ENCODE measurements at regions not wholly inside any gene's neighbourhood (a gene's known extent, or its start where the extent isn't known, plus 50 kb on each side); places are given as distances from the start of the nearest gene placed in this dataset.

GRCh38 chr12:103250487-103250886, 245.3 kb downstream of the C12orf42 start:
- H4K20me1 ChIP-seq (ENCODE audit: insufficient read depth, low read length), result no peaks in the 10 kb centered on the region
- H3K9ac ChIP-seq (ENCODE audit: insufficient read depth, low read depth, low read length), result no peak overlapping the region
- no peaks in the 10 kb centered on the region for H3K9me3 ChIP-seq (ENCODE audit: low read length)
- intact Hi-C loops (cut with micrococcal nuclease; ENCODE audit: unreplicated experiment), result no loop called here
- H3K79me2 ChIP-seq (ENCODE audit: insufficient read depth, low read length), result no peaks in the 10 kb centered on the region
- no peaks in the 10 kb centered on the region for H3K36me3 ChIP-seq (replicated peaks in 1 of 2; ENCODE audit: control insufficient read depth in 1 of 2, insufficient read depth in 2 of 2, low read length in 2 of 2)
- peak; percentile 88 for TF ChIP-seq RAD51 (IDR thresholded peaks at IDR 0.05; ENCODE audit: borderline replicate concordance)
- no peak for TF ChIP-seq FOXA3 (CRISPR knock-in tag; IDR thresholded peaks at IDR 0.05)
- peak; percentile 43; the same call in 1 of the 2 replicates for TF ChIP-seq USF2 (IDR thresholded peaks at IDR 0.05; ENCODE audit: low read depth, low read length)
- no peak for TF ChIP-seq USF2 (CRISPR knock-in tag; IDR thresholded peaks at IDR 0.05; ENCODE audit: borderline replicate concordance)
- TF ChIP-seq ZBTB7B (CRISPR knock-in tag; IDR thresholded peaks at IDR 0.05), result no peak
- ChIA-PET POLR2A (no interaction called here), CTCF (ENCODE audit: low intra/inter-chr PET ratio, low total read pairs) (no interaction called here)
- H3K4me3 ChIP-seq (replicated peaks in 1 of 3; ENCODE audit: insufficient read depth in 1 of 3, low read depth in 2 of 3, low read length in 3 of 3), result no peak overlapping the region
- no peak for ATAC-seq
- FAIRE-seq, result no peak
- H3K27ac ChIP-seq (ENCODE audit: extremely low read length, insufficient read depth, low read length), result no peak overlapping the region
- no peaks in the 10 kb centered on the region for H3K4me1 ChIP-seq (ENCODE audit: insufficient read depth, low read length)
- H3K27me3 ChIP-seq (ENCODE audit: control insufficient read depth in 1 of 2, insufficient read depth in 2 of 2, low read length in 2 of 2), result no peaks in the 10 kb centered on the region
- no peak for DNase-seq (ENCODE audit: low spot score)
- no peak overlapping the region for H3K4me2 ChIP-seq (ENCODE audit: low read depth, low read length)
- 4% methylated on average over 1 of the region's 1 CpG for WGBS (ENCODE audit: low lambda C conversion rate)
- BruUV-seq (replicated peaks), result no TSS peak
- in situ Hi-C loops (cut with HindIII; ENCODE audit: extremely low pct_ligation_motif_present, low pct_unique_long_range_greater_than_20kb), result no loop called here
- H2AFZ ChIP-seq (ENCODE audit: low read length), result no peak overlapping the region
